Activated naive CD8-positive, alpha-beta T cell treated with anti-CD3 and anti-CD28 coated beads for 36 hours (primary cell): ENCODE measurements at regions not wholly inside any gene's neighbourhood (a gene's known extent, or its start where the extent isn't known, plus 50 kb on each side); places are given as distances from the start of the nearest gene placed in this dataset.
A peak's percentile ranks its signal among the peaks of the same experiment; 100 is the strongest.
"Not testable (repeated sequence)": the region's sequence is repeated elsewhere in the genome, so short reads cannot be mapped to it uniquely, and the experiment has no call there.

ENCODE experiments used
- DNase-seq: peaks from one replicate; pipeline ENCODE4 v3.0.0; 2021
- H3K27ac Mint-ChIP-seq: one replicate; pipeline ENCODE4 v1.8.0; 2022; ENCODE audit warnings: mild to moderate bottlenecking, moderate library complexity, mixed read lengths
- H3K27me3 Mint-ChIP-seq: one replicate; pipeline ENCODE4 v1.8.0; 2022; ENCODE audit warnings: mild to moderate bottlenecking, mixed read lengths
- H3K36me3 Mint-ChIP-seq: one replicate; pipeline ENCODE4 v1.8.0; 2021; ENCODE audit warnings: mild to moderate bottlenecking, mixed read lengths
- H3K4me1 Mint-ChIP-seq: one replicate; pipeline ENCODE4 v1.8.0; 2021; ENCODE audit warnings: mixed read lengths
- H3K4me3 Mint-ChIP-seq: one replicate; pipeline ENCODE4 v1.8.0; 2022; ENCODE audit warnings: mild to moderate bottlenecking, moderate library complexity, mixed read lengths
- H3K9me3 Mint-ChIP-seq: one replicate; pipeline ENCODE4 v1.8.0; 2022; ENCODE audit warnings: mixed read lengths

DNA sequence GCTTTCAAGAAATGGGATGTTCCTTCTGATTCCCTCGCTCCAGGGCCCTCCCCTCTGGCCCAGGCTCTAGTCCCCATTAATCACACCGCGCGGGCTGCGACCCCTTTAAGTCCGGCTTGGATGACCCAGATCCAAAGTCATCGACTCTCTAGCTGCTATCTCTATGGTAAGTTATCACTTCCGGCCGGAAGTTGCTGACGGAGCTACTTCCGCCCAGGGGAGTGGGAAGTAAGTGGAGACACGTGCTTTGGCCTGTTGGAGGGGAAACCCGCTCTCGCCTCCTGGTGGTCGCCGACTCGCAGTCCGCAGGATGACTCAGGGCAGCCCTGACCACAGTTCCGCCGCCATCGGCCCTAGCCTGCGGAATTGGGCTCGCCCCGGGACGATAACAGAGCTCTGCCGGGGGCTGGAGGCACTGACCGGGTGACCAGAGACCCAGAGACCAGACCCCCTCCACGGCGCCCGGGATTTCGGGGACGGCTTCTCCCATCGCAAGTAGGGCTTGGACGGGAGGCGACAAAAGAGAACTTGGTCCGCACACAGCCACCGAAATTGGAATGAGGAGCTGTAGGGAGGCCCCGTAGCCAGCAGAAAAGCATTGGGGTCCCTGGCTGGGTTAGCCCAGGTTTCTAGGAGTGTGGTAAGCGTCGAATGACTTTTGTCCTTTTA, 52.2 kb upstream of the SEC14L1 start:
- peaks cover 39% of the 10 kb centered on the region for H3K4me1 Mint-ChIP-seq
- H3K36me3 Mint-ChIP-seq, result peaks cover 46% of the 10 kb centered on the region
- H3K27ac Mint-ChIP-seq, result peak overlapping the region; percentile 98

DNA sequence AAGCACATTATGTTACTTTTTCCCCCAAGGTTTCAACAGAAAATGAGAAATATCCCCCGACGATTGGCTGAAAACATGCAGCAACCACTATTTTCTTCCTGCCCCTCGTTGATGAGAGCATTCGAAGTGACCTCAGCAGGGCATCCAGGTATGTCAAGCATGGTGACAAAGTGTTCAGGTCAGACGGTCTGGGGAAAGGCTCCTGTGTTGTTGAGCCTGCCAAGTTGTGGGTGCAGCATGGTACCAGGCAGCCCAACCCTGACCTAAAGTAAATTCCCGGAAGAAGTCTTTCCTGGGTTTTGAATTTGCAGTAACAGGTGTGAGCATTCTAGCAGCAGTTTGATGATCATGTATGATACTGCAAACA, 51.7 kb upstream of the SEC14L1 start:
- H3K4me1 Mint-ChIP-seq, result peaks cover 39% of the 10 kb centered on the region
- H3K9me3 Mint-ChIP-seq, result no peaks in the 10 kb centered on the region
- DNase-seq, result no peak
- H3K27me3 Mint-ChIP-seq, result peaks cover 16% of the 10 kb centered on the region
- H3K36me3 Mint-ChIP-seq, result peaks cover 52% of the 10 kb centered on the region
- H3K4me3 Mint-ChIP-seq, result peak overlapping the region; percentile 95
- H3K27ac Mint-ChIP-seq, result peak overlapping the region; percentile 98

More for the DNA sequence above, 52.2 kb upstream of the SEC14L1 start:
- peak; percentile 89 for DNase-seq
- Mint-ChIP-seq H3K27me3 (peaks cover 16% of the 10 kb centered on the region), H3K9me3 (no peaks in the 10 kb centered on the region), H3K4me3 (peak overlapping the region; percentile 95)

DNA sequence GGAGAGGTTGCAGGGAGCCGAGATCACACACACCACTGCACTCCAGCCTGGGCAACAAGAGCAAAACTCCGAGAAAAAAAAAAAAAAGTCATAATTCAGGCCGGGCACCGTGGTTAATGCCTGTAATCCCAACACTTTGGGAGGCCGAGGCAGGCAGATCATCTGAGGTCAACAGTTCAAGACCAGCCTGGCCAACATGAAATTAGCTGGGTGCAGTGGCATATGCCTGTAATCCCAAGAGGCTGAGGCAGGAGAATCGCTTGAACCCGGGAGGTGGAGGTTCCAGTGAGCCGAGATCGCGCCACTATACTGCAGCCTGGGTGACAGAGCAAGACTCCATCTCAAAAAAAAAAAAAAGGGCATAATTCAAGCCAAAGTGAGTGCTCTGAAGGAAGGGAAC, 50.8 kb upstream of the SEC14L1 start:
- DNase-seq, H3K9me3 Mint-ChIP-seq: not testable (repeated sequence)
- Mint-ChIP-seq H3K27ac (peak overlapping the region; percentile 98), H3K4me1 (peaks cover 40% of the 10 kb centered on the region), H3K27me3 (peaks cover 11% of the 10 kb centered on the region), H3K36me3 (peaks cover 53% of the 10 kb centered on the region), H3K4me3 (peak overlapping the region; percentile 95)

DNA sequence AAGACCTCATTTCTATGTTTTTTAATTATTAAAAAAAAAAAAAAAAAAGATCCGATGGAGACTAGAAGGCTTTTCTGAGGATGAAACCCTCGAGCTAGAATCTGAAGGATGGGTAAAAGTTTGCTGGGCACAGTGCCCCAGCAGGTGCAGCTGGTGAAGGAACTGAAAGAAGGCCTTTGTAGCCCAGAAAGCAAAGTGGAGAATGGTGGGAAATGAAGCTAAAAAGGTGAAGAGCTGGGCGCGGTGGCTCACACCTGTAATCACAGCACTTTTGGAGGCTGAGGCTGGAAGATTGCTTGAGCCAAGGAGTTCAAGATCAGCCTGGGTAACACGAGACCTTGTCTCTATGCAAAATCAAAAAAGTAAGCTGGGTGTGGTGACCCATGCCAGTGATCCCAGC, 50.3 kb upstream of the SEC14L1 start:
- H3K4me1 Mint-ChIP-seq, result peaks cover 42% of the 10 kb centered on the region
- DNase-seq, result no peak
- peaks cover 53% of the 10 kb centered on the region for H3K36me3 Mint-ChIP-seq

More for the DNA sequence above, 50.3 kb upstream of the SEC14L1 start:
- peak overlapping the region; percentile 98 for H3K27ac Mint-ChIP-seq
- H3K9me3 Mint-ChIP-seq, result no peaks in the 10 kb centered on the region
- peak overlapping the region; percentile 95 for H3K4me3 Mint-ChIP-seq
- peaks cover 10% of the 10 kb centered on the region for H3K27me3 Mint-ChIP-seq
